ENCODE measurements at regions not wholly inside any gene's neighbourhood (a gene's known extent, or its start where the extent isn't known, plus 50 kb on each side); places are given as distances from the start of the nearest gene placed in this dataset.
A peak's percentile ranks its signal among the peaks of the same experiment; 100 is the strongest.

- no peak for TF ChIP-seq ZNF565 (CRISPR knock-in tag; conservative IDR thresholded peaks at IDR 0.05; ENCODE audit: low read depth)
- TF ChIP-seq TOX (CRISPR knock-in tag; IDR thresholded peaks at IDR 0.05; ENCODE audit: borderline replicate concordance), result peak; percentile 84
- no peak for TF ChIP-seq ARNTL (CRISPR knock-in tag; IDR thresholded peaks at IDR 0.05; ENCODE audit: borderline replicate concordance, low read depth)
- TF ChIP-seq GLIS3 (CRISPR knock-in tag; IDR thresholded peaks at IDR 0.05), result no peak
- TF ChIP-seq ZFP30 (CRISPR knock-in tag; IDR thresholded peaks at IDR 0.05), result no peak
- no peak for TF ChIP-seq ZFP3 (CRISPR knock-in tag; IDR thresholded peaks at IDR 0.05)
- TF ChIP-seq ISL1 (CRISPR knock-in tag; IDR thresholded peaks at IDR 0.05), result peak; percentile 54; the same call in 1 of the 2 replicates
- no peak for TF ChIP-seq TSHZ2 (CRISPR knock-in tag; IDR thresholded peaks at IDR 0.05)
- peak; percentile 83; the same call in 1 of the 2 replicates for TF ChIP-seq RARB (CRISPR knock-in tag; IDR thresholded peaks at IDR 0.05)
- no peak for TF ChIP-seq SNAI2 (CRISPR knock-in tag; IDR thresholded peaks at IDR 0.05)
- no peak for TF ChIP-seq OSR1 (CRISPR knock-in tag; IDR thresholded peaks at IDR 0.05)
- no peak for TF ChIP-seq CSDC2 (CRISPR knock-in tag; IDR thresholded peaks at IDR 0.05)
- peak; percentile 84 for TF ChIP-seq ZC3H10 (CRISPR knock-in tag; IDR thresholded peaks at IDR 0.05)
- TF ChIP-seq, protein P1, sequence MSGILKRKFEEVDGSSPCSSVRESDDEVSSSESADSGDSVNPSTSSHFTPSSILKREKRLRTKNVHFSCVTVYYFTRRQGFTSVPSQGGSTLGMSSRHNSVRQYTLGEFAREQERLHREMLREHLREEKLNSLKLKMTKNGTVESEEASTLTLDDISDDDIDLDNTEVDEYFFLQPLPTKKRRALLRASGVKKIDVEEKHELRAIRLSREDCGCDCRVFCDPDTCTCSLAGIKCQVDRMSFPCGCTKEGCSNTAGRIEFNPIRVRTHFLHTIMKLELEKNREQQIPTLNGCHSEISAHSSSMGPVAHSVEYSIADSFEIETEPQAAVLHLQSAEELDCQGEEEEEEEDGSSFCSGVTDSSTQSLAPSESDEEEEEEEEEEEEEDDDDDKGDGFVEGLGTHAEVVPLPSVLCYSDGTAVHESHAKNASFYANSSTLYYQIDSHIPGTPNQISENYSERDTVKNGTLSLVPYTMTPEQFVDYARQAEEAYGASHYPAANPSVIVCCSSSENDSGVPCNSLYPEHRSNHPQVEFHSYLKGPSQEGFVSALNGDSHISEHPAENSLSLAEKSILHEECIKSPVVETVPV (CRISPR knock-in tag; IDR thresholded peaks at IDR 0.05), result no peak
- TF ChIP-seq ESRRG (CRISPR knock-in tag; IDR thresholded peaks at IDR 0.05), result no peak
- TF ChIP-seq TCF4 (CRISPR knock-in tag; IDR thresholded peaks at IDR 0.05; ENCODE audit: borderline replicate concordance), result no peak
- peak; percentile 95 for ATAC-seq
Observed at GRCh38 chr13:64648293-64648692, 2581.8 kb downstream of the PCDH9 start.

DNA sequence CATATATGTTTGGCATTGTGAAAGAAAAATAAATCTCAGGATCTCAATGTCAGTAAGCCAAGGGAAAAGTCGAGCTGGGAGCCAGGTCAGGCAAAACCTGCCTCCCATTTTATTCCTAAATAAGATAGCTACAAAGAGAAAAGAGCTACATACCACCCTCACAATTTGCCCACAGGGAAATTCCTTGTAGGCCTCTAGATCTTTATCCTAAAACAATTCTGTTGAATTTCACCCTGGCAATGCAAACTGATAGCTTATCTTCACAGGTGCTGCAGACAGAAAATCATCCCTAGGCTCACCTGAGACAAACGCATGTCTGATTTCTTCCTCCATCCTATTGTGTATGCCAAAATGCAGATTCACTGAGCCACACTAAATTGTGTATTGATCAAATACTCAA is 2587.1 kb downstream of the PCDH9 start:
- no peak for ATAC-seq
- TF ChIP-seq TOX (CRISPR knock-in tag; IDR thresholded peaks at IDR 0.05; ENCODE audit: borderline replicate concordance), result no peak
- no peak for TF ChIP-seq ZFP30 (CRISPR knock-in tag; IDR thresholded peaks at IDR 0.05)
- no peak for TF ChIP-seq POU6F1 (CRISPR knock-in tag; IDR thresholded peaks at IDR 0.05; ENCODE audit: borderline replicate concordance, low read depth)
- TF ChIP-seq SNAI2 (CRISPR knock-in tag; IDR thresholded peaks at IDR 0.05), result no peak
- no peak for TF ChIP-seq TCF4 (CRISPR knock-in tag; IDR thresholded peaks at IDR 0.05; ENCODE audit: borderline replicate concordance)
- TF ChIP-seq GLIS3 (CRISPR knock-in tag; IDR thresholded peaks at IDR 0.05), result no peak
- TF ChIP-seq CSDC2 (CRISPR knock-in tag; IDR thresholded peaks at IDR 0.05), result no peak
- no peak for TF ChIP-seq ZNF70 (CRISPR knock-in tag; IDR thresholded peaks at IDR 0.05)
- TF ChIP-seq ESRRG (CRISPR knock-in tag; IDR thresholded peaks at IDR 0.05), result no peak
- no peak for TF ChIP-seq PPARA (CRISPR knock-in tag; IDR thresholded peaks at IDR 0.05; ENCODE audit: borderline replicate concordance)
- no peak for TF ChIP-seq ZNF8 (CRISPR knock-in tag; IDR thresholded peaks at IDR 0.05)
- no peak for TF ChIP-seq ISL1 (CRISPR knock-in tag; IDR thresholded peaks at IDR 0.05)
- TF ChIP-seq OSR1 (CRISPR knock-in tag; IDR thresholded peaks at IDR 0.05), result no peak
- TF ChIP-seq TSHZ2 (CRISPR knock-in tag; IDR thresholded peaks at IDR 0.05), result no peak
- no peak for TF ChIP-seq PATZ1 (CRISPR knock-in tag; IDR thresholded peaks at IDR 0.05; ENCODE audit: borderline replicate concordance)
- TF ChIP-seq BACH2 (CRISPR knock-in tag; IDR thresholded peaks at IDR 0.05; ENCODE audit: borderline replicate concordance), result no peak
- no peak for TF ChIP-seq ARNTL (CRISPR knock-in tag; IDR thresholded peaks at IDR 0.05; ENCODE audit: borderline replicate concordance, low read depth)
- TF ChIP-seq, protein P1 (CRISPR knock-in tag; IDR thresholded peaks at IDR 0.05), result no peak
- no peak for TF ChIP-seq ZFP3 (CRISPR knock-in tag; IDR thresholded peaks at IDR 0.05)
